PC-9 (cell line): ENCODE measurements at regions not wholly inside any gene's neighbourhood (a gene's known extent, or its start where the extent isn't known, plus 50 kb on each side); places are given as distances from the start of the nearest gene placed in this dataset.

Experiments used
- EZH2 ChIP-seq: fragments of 200-600 bp; sonication (generic); IDR thresholded peaks from 2 replicates; pipeline ENCODE4 v1.8.0; 2017; ENCODE audit warnings: antibody characterized with exemption, low read depth
- TF ChIP-seq, protein P1 (sequence below): fragments of 200-600 bp; sonication (generic); conservative IDR thresholded peaks from 2 replicates; pipeline ENCODE4 v1.6.1; 2017; ENCODE audit warnings: mixed run types, antibody characterized with exemption, mild to moderate bottlenecking, moderate library complexity

DNA sequence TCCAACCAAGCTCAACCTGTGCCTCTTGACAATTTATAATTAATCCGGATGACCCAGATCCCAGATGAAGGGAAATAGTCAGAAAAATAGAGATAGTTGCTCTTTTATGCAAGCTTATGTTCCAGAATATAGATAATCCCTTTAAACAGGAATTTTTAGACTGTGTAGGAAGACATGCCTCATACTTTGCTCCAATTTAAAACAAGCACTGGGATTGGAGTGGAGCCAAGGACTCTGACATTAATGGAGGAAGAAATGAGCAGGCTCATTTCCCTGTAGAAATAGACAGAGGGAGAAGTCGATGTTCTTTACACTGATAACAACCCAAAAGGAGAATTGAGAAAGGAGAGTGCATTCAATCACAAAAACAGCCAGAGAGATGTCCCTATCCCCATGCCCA, 70.1 kb upstream of the LRRC55 start:
- TF ChIP-seq, protein P1, sequence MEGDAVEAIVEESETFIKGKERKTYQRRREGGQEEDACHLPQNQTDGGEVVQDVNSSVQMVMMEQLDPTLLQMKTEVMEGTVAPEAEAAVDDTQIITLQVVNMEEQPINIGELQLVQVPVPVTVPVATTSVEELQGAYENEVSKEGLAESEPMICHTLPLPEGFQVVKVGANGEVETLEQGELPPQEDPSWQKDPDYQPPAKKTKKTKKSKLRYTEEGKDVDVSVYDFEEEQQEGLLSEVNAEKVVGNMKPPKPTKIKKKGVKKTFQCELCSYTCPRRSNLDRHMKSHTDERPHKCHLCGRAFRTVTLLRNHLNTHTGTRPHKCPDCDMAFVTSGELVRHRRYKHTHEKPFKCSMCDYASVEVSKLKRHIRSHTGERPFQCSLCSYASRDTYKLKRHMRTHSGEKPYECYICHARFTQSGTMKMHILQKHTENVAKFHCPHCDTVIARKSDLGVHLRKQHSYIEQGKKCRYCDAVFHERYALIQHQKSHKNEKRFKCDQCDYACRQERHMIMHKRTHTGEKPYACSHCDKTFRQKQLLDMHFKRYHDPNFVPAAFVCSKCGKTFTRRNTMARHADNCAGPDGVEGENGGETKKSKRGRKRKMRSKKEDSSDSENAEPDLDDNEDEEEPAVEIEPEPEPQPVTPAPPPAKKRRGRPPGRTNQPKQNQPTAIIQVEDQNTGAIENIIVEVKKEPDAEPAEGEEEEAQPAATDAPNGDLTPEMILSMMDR = no peak
- no peak for TF ChIP-seq EZH2
